ENCODE measurements at regions not wholly inside any gene's neighbourhood (a gene's known extent, or its start where the extent isn't known, plus 50 kb on each side); places are given as distances from the start of the nearest gene placed in this dataset.

DNA sequence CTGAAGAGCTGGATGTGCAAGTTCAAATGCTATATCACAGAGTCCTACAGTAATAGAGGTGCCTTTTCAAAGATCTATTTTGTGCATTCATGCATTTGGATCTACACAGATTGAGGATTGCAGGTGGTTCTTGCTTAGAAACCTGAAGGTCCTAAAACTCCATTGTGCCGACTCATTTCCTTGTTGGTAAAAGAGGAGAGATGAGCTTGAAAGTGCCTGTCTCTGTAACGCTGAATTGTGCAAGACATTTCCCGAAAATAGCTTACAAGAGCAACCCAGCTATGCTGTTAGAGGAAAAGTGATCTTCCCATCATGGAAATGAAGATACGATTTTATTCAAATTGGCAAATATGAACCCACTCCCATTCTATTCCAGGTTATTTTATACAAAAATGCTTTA is 110.7 kb upstream of the CXCL14 start:
- TF ChIP-seq CTCF (IDR thresholded peaks at IDR 0.05; ENCODE audit: low read depth, low read length): no peak
- H3K4me3 ChIP-seq (replicated peaks in 1 of 2; ENCODE audit: low read depth in 2 of 2, low read length in 2 of 2): no peak overlapping the region
- DNase-seq (ENCODE audit: low read depth in 2 of 2): no peak

- no peak for DNase-seq (ENCODE audit: low read depth in 2 of 2)
- no peak overlapping the region for H3K4me3 ChIP-seq (replicated peaks in 1 of 2; ENCODE audit: low read depth in 2 of 2, low read length in 2 of 2)
- TF ChIP-seq CTCF (IDR thresholded peaks at IDR 0.05; ENCODE audit: low read depth, low read length): no peak
Measured at GRCh38 chr5:135688385-135688784, 109.6 kb upstream of the CXCL14 start.

DNA sequence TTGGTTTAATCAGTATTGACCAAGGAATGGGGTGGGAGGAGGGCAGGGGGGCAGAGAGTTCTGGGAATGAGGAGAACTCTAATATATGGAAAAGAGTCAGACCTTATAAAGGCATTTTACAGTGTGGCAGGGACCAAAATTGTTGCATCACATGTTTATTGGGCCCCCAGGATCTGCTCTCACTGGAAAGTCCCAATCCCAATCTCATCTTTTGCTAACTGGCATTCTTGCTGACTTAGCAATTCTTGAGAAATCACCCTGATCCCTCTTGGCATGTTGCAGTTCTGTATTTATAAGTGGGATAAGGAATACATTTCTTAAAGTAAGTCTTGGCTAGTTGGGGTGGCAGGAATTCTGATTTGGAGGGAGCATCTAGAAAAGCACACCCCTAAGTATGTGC is 104.4 kb upstream of the CXCL14 start:
- H3K4me3 ChIP-seq (replicated peaks in 1 of 2; ENCODE audit: low read depth in 2 of 2, low read length in 2 of 2): no peak overlapping the region
- DNase-seq (ENCODE audit: low read depth in 2 of 2): no peak
- TF ChIP-seq CTCF (IDR thresholded peaks at IDR 0.05; ENCODE audit: low read depth, low read length): no peak

- DNase-seq (ENCODE audit: low read depth in 2 of 2): no peak
- no peak for TF ChIP-seq CTCF (IDR thresholded peaks at IDR 0.05; ENCODE audit: low read depth, low read length)
- no peak overlapping the region for H3K4me3 ChIP-seq (replicated peaks in 1 of 2; ENCODE audit: low read depth in 2 of 2, low read length in 2 of 2)
Measured at GRCh38 chr5:135680713-135681112, 101.9 kb upstream of the CXCL14 start.

DNA sequence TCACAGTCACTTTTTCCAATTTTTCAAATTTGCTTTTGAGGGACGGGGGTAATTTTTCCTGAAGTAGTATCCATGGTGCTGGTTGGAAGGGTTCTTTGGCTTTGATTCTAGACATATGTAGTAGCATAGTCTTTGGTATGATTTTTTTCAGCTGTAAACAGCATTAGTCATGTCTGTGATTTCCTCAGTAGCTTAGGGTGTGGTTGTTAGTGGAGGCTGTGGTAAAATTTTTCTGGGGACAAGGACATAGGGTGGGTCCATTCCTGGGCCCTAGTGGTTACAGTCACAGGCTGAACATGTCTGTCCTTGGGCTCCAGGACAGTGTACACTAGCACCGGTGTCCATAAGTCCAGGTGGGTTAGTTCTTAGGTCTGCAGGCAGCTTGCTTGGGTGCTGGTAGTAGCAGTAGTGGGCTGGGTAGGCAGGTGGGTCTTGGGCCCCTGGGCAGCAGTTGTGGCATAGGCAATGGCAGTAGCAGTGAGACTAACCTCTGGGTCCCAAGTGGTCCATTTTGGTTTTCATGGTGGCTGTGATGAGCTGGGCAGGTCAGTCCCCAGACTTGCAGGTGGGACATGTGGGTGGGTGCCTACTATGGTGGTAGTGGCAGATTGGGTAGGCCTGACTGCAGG is 100.0 kb upstream of the CXCL14 start:
- no peak overlapping the region for H3K4me3 ChIP-seq (replicated peaks in 1 of 2; ENCODE audit: low read depth in 2 of 2, low read length in 2 of 2)
- no peak for TF ChIP-seq CTCF (IDR thresholded peaks at IDR 0.05; ENCODE audit: low read depth, low read length)
- no peak for DNase-seq (ENCODE audit: low read depth in 2 of 2)

DNA sequence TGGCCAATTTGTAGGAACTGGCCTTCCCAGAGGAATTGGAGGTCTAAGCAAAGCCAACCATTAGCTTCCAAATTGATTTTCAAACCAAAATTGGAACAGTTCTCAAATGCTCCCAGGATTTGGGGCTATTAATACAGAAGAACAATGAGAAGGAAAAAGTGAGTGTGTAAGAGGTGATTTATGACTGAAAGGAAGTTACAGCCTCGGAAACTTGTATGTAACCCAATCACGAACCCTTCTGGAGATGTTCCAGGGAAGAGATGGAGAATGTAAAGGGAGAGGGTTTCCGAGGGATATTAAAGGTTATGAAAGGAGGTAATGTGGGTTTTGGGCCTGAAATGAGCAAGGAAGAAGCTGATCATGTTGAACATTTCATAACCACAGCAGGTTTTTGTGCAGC is 93.2 kb upstream of the CXCL14 start:
- DNase-seq (ENCODE audit: low read depth in 2 of 2): no peak
- TF ChIP-seq CTCF (IDR thresholded peaks at IDR 0.05; ENCODE audit: low read depth, low read length): no peak
- no peak overlapping the region for H3K4me3 ChIP-seq (replicated peaks in 1 of 2; ENCODE audit: low read depth in 2 of 2, low read length in 2 of 2)

All from cardiac fibroblast (primary cell).